ENCODE measurements at regions not wholly inside any gene's neighbourhood (a gene's known extent, or its start where the extent isn't known, plus 50 kb on each side); places are given as distances from the start of the nearest gene placed in this dataset.

DNA sequence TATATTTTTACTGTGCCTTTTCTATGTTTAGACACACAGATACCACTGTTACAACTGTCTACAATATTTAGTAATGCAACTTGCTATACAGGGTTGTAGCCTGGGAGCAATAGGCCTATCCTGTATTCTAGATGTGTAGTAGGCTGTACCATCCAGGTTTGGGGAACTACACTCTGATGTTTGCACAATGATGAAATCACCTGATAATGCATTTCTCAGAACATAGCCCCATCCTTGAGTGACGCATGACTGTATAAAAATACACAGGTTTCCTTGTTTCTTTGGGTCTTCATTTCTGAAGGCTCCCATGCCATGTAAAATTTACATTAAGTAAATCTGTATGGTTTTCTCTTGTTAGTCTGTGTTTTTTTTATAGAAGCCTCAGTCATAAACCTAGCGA lies 270.9 kb upstream of the SKOR2 start:
- Histone ChIP-seq H3K27me3 (replicated peaks; ENCODE audit: control insufficient read depth, insufficient read depth, low read length) (no peaks in the 10 kb centered on the region), H3K36me3 (ENCODE audit: control insufficient read depth, insufficient read depth, low read length) (no peaks in the 10 kb centered on the region), H3K4me3 (ENCODE audit: low read depth, low read length) (no peak overlapping the region), H3K4me1 (no peaks in the 10 kb centered on the region), H3K9me3 (no peaks in the 10 kb centered on the region)
- Mint-ChIP-seq H3K4me1 (ENCODE audit: low read depth, unreplicated experiment) (no peaks in the 10 kb centered on the region), H3K9me3 (ENCODE audit: unreplicated experiment) (no peaks in the 10 kb centered on the region), H3K4me3 (ENCODE audit: unreplicated experiment) (no peak overlapping the region), H3K27ac (ENCODE audit: unreplicated experiment) (no peak overlapping the region), H3K36me3 (ENCODE audit: insufficient read depth, unreplicated experiment) (no peaks in the 10 kb centered on the region), H3K27me3 (ENCODE audit: insufficient read depth, unreplicated experiment) (peaks cover 4% of the 10 kb centered on the region)
- intact Hi-C loops (cut with micrococcal nuclease; ENCODE audit: unreplicated experiment), result no loop called here
- no peak for DNase-seq
- TF ChIP-seq, protein P1, sequence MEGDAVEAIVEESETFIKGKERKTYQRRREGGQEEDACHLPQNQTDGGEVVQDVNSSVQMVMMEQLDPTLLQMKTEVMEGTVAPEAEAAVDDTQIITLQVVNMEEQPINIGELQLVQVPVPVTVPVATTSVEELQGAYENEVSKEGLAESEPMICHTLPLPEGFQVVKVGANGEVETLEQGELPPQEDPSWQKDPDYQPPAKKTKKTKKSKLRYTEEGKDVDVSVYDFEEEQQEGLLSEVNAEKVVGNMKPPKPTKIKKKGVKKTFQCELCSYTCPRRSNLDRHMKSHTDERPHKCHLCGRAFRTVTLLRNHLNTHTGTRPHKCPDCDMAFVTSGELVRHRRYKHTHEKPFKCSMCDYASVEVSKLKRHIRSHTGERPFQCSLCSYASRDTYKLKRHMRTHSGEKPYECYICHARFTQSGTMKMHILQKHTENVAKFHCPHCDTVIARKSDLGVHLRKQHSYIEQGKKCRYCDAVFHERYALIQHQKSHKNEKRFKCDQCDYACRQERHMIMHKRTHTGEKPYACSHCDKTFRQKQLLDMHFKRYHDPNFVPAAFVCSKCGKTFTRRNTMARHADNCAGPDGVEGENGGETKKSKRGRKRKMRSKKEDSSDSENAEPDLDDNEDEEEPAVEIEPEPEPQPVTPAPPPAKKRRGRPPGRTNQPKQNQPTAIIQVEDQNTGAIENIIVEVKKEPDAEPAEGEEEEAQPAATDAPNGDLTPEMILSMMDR (IDR thresholded peaks at IDR 0.05; ENCODE audit: insufficient read depth in 1 of 2, low read depth in 1 of 2, low read length in 1 of 2, severe bottlenecking in 1 of 2, unreplicated experiment in 1 of 2), result no peak
- POLR2A ChIA-PET, result no interaction called here
- BruUV-seq (replicated peaks), result no TSS peak
- CTCF ChIA-PET, result no interaction called here

- no peaks in the 10 kb centered on the region for H3K36me3 Mint-ChIP-seq (ENCODE audit: insufficient read depth, unreplicated experiment)
- BruUV-seq (replicated peaks), result no TSS peak
- no peaks in the 10 kb centered on the region for H3K27me3 ChIP-seq (replicated peaks; ENCODE audit: control insufficient read depth, insufficient read depth, low read length)
- H3K27ac Mint-ChIP-seq (ENCODE audit: unreplicated experiment), result no peak overlapping the region
- no peaks in the 10 kb centered on the region for H3K4me1 Mint-ChIP-seq (ENCODE audit: low read depth, unreplicated experiment)
- no peak overlapping the region for H3K4me3 Mint-ChIP-seq (ENCODE audit: unreplicated experiment)
- no peaks in the 10 kb centered on the region for H3K9me3 Mint-ChIP-seq (ENCODE audit: unreplicated experiment)
- intact Hi-C loops (cut with micrococcal nuclease; ENCODE audit: unreplicated experiment), result no loop called here
- no peak for DNase-seq
- ChIA-PET CTCF (no interaction called here), POLR2A (no interaction called here)
- no peak overlapping the region for H3K4me3 ChIP-seq (ENCODE audit: low read depth, low read length)
- no peaks in the 10 kb centered on the region for H3K9me3 ChIP-seq
- H3K36me3 ChIP-seq (ENCODE audit: control insufficient read depth, insufficient read depth, low read length), result no peaks in the 10 kb centered on the region
- H3K27me3 Mint-ChIP-seq (ENCODE audit: insufficient read depth, unreplicated experiment), result peaks cover 4% of the 10 kb centered on the region
- TF ChIP-seq, protein P1 (IDR thresholded peaks at IDR 0.05; ENCODE audit: insufficient read depth in 1 of 2, low read depth in 1 of 2, low read length in 1 of 2, severe bottlenecking in 1 of 2, unreplicated experiment in 1 of 2), result no peak
- H3K4me1 ChIP-seq, result no peaks in the 10 kb centered on the region
Observed at GRCh38 chr18:47520263-47520662, 268.8 kb upstream of the SKOR2 start.

DNA sequence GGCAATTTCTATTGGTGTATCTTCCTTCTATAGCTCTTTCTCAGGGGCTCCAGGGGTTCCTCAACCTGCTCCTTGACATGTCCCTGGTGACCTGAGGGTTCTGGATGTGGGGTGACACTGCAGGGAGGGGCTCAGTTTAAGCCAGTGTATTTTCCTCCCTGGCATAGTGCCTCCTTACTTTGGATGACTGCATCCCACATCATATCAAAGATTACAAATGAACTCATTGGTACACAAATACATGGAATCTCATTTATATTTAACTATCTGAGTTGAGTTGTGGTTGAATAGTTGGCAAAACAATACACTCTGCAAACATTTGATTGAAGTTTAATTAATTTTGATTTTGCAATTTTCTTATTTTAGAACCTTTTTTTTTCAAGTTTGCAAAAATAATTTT lies 268.2 kb upstream of the SKOR2 start:
- H3K4me1 Mint-ChIP-seq (ENCODE audit: low read depth, unreplicated experiment), result no peaks in the 10 kb centered on the region
- BruUV-seq (replicated peaks), result no TSS peak
- H3K27me3 Mint-ChIP-seq (ENCODE audit: insufficient read depth, unreplicated experiment), result peaks cover 4% of the 10 kb centered on the region
- Histone ChIP-seq H3K4me1 (no peaks in the 10 kb centered on the region), H3K36me3 (ENCODE audit: control insufficient read depth, insufficient read depth, low read length) (no peaks in the 10 kb centered on the region), H3K4me3 (ENCODE audit: low read depth, low read length) (no peak overlapping the region), H3K9me3 (no peaks in the 10 kb centered on the region), H3K27me3 (replicated peaks; ENCODE audit: control insufficient read depth, insufficient read depth, low read length) (no peaks in the 10 kb centered on the region)
- CTCF ChIA-PET, result no interaction called here
- H3K36me3 Mint-ChIP-seq (ENCODE audit: insufficient read depth, unreplicated experiment), result no peaks in the 10 kb centered on the region
- H3K27ac Mint-ChIP-seq (ENCODE audit: unreplicated experiment), result no peak overlapping the region
- H3K9me3 Mint-ChIP-seq (ENCODE audit: unreplicated experiment), result no peaks in the 10 kb centered on the region
- DNase-seq, result no peak
- no peak overlapping the region for H3K4me3 Mint-ChIP-seq (ENCODE audit: unreplicated experiment)
- intact Hi-C loops (cut with micrococcal nuclease; ENCODE audit: unreplicated experiment), result no loop called here
- POLR2A ChIA-PET, result no interaction called here
- TF ChIP-seq, protein P1 (IDR thresholded peaks at IDR 0.05; ENCODE audit: insufficient read depth in 1 of 2, low read depth in 1 of 2, low read length in 1 of 2, severe bottlenecking in 1 of 2, unreplicated experiment in 1 of 2), result no peak

All from Caco-2 (cell line).